Hindlimb muscle (tissue), 1 donor: ENCODE measurements at regions not wholly inside any gene's neighbourhood (a gene's known extent, or its start where the extent isn't known, plus 50 kb on each side); places are given as distances from the start of the nearest gene placed in this dataset.
"Not testable (repeated sequence)": the region's sequence is repeated elsewhere in the genome, so short reads cannot be mapped to it uniquely, and the experiment has no call there.

ENCODE experiments used
- DNase-seq: peaks from one replicate; pipeline ENCODE4 v3.0.0-alpha.2; 2013

DNA sequence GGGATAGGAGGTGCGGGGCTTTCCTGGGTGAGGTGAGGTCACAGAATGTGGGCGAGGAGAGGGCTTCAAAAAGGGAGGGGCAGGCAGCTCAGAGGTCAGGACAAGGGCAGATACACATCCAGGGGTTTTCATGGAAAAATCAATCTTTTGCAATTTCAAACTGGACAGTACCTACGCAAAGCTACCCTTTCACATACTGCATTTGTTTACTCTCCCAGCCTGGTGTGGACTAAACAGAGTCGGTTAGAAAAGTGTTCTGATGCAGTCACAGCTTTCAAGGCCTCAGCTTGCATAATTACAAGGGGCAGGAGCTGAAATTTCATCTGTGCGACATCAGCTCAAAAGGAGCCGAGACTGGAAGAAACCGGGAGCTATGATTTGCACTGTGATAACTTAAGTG lies 309.9 kb upstream of the SOX1 start:
- DNase-seq, result not testable (repeated sequence)

DNA sequence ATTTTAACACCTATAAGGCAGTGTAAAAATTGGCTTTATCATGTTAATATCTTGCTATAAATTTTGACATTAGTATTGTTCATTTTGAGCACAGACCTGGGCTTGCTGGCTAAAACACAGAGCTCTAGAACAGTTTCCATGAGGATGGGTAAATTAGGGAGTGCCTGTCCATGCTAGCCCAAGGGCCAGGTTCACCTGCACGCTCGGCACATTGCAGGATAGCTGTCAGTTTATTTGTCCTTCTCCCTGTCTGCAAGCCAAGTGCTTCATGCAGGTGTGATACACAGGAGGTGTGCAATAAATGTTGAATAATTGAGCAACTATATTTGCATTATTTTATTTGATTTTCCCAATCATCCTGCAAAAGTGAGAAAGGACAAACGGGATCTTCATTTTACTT lies 309.3 kb upstream of the SOX1 start:
- not testable (repeated sequence) for DNase-seq

DNA sequence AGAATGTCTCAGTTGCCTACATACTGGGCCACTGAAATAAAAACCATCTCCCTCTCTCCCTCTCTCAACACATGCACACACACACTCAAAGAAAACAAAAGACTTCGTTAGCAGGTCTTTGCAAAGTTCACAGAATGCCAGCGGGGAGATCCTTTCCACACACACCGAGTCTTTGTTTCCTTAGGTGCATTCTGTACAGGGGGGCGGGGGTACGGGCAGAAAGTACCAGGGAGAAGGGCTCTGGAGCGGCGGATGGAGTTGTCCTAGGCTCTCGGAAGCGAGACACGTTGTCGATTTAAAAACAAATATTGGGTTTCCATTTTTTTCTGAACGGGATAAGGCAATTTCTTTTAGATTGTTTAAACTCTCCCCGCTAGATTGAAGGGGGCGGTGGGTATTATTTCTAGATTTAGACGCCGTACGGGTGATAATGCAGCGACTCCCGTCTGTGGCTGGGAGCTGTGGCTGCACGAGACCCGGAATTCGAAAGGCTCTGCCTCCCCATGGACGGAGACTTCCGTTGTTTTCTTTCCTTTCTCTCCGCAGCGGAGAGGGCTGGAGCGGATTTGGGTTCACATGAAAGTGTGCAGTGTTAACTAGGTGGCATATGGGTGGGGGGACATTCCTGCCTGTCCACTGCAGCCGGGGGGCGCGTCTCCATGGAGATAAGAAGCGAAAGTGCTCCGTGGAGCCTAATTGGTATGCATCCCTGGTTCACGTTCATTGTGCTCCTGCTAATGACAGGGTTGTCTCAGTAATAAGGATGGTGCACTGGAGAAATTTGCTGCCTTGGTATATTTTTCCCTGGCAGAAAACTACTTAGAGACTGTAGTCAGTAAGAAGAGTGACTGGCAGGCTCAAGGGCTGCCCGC lies 303.7 kb upstream of the SOX1 start:
- DNase-seq, result not testable (repeated sequence)

DNA sequence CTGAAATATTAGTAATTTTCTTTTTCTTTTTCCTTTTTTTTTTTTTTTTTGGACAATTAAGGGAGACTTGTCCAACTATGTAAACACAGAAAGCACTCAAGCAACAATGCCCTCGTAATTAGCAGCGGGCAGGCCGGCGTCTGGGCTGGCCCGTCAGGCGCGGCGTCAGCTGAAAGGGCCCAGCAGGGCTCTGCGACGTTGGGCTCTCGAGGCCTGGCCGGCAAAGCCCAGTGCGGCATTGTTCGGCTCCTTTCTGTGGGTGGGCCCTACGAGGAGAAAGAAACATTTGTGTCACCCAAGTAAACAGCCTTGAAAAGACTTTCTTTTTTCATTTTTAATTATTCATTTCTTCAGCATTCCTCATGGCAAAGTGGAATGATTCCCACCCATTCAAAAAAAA lies 302.4 kb upstream of the SOX1 start:
- DNase-seq, result not testable (repeated sequence)

DNA sequence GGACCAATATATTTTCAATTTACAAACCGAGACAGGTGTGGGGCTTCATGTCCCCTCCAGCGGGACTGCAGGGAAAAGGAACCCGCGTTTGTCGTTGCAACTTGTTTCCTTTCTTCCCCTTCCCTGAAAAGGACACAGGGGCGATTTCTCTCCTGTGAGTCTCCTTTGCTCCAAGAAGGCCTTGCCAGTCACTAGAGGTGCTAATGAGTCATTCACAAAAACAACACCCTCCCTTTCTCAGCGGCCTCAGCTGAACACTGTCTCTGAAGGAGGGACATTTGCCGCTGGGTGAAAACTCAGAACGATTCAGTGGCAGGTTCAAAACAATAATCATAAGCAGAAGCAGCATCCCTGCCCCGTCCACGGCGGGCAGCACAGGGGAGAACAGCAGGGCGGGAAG lies 302.0 kb upstream of the SOX1 start:
- DNase-seq, result not testable (repeated sequence)

DNA sequence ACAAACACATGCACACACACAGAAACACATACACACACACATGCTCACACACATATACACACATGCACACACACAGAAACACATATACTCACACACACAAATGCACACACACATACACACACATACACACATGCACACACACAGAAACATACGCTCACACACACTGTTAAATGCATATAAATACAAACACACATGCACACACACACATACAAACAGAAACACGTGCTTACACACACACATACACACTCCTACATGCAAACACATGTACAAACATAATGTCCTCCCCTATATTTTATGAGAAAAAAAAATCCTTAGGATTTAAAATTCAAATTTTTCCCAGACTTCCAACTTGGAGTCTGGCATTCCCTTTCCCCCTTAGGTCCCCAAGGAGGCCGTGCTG lies 291.2 kb upstream of the SOX1 start:
- DNase-seq, result not testable (repeated sequence)

DNA sequence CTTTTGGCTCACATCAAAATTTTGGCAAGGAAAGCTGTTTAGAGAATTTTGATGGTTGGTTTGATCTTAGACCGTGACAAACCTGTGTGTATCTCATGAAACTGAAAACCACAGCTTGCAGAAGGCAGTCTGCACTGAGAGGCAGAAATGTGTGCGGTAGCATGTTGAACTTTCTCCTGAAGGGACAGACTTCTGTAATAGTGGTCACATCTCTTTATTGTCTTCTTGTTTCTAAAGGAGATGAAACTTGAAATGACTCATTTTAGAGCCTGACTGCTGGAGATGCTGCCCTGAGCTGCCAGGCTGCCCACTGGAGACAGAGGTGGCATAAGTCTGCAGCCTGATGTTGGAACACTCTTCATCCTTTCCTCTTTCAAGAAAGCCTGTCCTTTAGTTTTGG lies 289.6 kb upstream of the SOX1 start:
- DNase-seq, result not testable (repeated sequence)

DNA sequence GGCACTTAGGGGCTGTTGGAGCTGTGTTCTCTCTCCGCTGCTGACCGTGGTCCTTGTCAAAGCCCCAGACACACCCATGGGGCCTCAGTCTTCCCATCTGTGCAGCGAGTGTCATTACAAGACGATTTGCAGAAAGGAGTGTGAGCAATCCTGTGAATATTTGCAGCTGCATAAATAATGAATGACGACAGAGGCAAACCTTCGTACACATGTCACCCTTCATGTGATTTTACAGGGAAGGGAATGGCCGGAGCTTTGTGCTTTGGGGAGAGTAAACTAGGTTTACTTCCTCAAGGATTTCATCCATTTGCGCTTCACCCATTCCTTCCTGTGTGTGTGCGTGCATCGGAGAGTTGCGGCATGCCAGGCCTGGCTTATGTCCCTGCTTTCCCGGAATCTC lies 285.6 kb upstream of the SOX1 start:
- DNase-seq, result not testable (repeated sequence)

DNA sequence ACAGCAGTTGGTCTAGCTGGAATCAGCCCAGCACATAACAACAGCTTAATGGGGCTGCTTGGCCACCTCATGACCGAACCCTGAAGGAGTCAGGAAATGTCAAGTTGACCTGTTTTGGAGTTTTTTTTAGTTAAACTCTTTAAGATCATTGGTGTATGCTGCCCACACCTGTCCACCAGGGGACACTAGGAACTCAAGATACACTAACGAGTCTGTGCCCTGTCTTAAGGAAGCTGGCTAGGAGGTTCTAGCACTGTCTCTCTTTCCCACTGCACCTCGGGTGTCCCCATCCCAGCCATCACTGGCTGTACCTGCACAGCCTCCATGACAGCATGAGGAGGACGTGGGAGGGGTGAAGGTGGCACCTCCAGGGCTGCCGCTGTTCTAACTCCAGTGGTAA lies 279.6 kb upstream of the SOX1 start:
- not testable (repeated sequence) for DNase-seq

DNA sequence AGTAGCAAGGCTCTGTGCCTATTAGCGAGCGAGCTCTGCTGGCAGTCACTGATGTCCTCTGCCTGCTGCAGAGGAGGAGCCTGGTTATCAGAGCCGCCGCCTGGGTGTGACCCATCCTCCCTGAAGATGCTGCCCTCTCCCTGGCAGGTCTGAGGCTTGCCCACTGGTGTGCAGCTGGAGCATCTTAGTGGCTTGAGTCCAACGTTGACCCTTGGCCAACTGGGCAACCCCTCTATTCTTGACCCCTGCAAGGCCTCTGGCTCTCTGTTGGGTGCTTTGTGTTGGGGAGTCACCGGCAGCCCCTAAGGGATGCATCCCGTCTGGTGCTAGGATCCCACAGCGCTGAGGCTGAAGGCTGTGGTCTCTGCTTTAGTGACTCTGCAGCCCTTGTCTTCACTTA lies 277.9 kb upstream of the SOX1 start:
- no peak for DNase-seq

DNA sequence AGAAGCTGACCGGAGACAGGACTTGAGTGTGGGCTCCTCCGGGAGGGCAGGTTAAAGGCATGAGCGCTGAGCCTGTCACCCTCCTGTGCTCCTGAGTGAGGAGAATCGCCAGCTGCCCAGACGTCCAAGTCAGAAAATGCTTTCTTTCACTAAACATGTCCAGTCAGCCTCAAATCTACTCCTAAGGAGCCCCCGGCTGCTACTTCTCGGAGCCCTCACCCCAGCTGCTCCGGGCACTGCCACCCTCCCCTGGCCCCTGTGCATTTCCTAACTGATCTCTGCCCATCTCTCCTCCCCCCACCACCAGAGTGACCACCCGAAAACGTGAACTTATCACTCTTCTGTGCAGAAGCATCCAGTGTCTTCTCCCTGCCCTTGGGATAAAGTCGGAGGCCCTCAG lies 277.5 kb upstream of the SOX1 start:
- no peak for DNase-seq

DNA sequence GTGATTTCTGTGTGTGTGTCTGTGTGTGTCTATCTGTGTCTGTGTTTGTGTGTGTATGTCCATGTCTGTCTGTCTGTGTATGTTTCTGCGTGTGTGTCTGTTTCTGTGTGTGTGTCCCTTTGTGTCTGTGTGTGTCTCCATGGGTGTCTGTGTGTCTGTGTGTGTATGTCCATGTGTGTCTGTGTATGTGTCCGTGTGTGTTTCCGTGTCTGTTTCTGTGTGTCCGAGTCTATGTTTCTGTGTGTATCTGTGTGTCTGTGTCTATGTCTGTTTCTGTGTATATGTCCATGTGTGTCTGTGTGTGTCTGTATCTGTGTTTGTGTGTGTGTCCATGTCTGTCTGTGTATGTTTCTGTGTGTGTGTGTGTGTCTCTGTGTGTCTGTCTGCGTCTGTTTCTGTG lies 276.3 kb upstream of the SOX1 start:
- DNase-seq, result peak; percentile 1

DNA sequence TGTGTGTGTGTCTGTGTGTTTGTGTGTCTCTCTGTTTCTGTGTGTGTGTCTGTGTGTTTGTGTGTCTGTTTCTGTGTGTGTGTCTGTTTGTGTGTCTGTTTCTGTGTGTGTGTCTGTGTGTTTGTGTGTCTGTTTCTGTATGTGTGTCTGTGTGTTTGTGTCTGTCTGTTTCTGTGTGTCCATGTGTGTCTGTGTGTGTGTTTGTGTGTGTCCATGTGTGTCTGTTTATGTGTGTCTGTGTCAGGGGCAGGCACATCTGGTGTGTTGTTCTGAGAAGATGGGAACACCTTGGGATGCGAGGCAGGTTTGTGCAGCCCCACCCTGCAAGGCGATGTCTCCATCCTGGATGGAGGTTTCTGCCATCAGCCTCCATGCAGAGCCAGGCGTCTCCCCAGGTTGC lies 275.8 kb upstream of the SOX1 start:
- no peak for DNase-seq

DNA sequence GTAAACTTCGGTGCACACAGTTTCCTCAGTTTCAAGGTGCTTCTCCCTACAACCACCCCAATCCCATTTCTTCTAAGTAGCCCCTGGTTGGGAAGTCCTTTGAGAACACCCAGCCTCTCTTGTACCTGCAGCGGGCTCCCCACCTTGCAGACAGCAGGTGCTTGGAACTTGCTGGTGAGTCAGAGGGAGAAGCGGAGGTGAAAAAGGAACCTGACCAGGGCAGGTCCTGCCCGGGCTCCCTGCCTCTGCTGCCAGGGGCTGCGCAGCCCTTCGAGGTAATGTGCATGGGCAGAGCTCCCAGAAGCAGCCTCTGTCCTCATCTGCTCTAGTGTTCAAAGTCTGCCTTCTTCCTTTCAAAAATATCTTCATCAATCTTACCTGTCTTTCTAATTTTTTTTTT lies 274.0 kb upstream of the SOX1 start:
- no peak for DNase-seq
